ENCODE measurements at regions not wholly inside any gene's neighbourhood (a gene's known extent, or its start where the extent isn't known, plus 50 kb on each side); places are given as distances from the start of the nearest gene placed in this dataset.
"Not testable (repeated sequence)": the region's sequence is repeated elsewhere in the genome, so short reads cannot be mapped to it uniquely, and the experiment has no call there.

DNA sequence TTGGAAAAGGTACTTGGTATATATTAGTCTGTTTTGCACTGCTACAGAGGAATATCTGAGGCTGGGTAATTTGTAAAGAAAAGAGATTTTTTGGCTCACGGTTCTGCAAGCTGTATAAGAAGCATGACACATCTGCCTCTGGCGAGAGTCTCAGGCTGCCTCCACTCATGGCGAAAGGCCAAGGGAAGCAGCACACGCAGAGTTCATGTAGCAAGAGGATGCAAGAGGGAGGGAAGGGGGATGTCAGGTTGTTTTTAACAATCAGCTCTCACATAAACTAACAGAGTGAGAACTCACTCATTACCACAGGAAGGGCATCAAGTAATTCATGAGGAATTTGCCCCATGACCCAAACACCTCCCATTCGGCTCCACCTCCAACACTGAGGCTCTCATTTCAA, 484.8 kb upstream of the DPP6 start:
- no peak overlapping the region for H3K27ac ChIP-seq (ENCODE audit: low read length)
- H3K4me1 ChIP-seq (ENCODE audit: control insufficient read depth, insufficient read depth, low read length) = no peaks in the 10 kb centered on the region
- H3K36me3 ChIP-seq (ENCODE audit: control insufficient read depth, insufficient read depth, low read length) = no peaks in the 10 kb centered on the region
- no peak overlapping the region for H3K4me3 ChIP-seq (ENCODE audit: low read length)
- H3K9me3 ChIP-seq (ENCODE audit: control insufficient read depth, low read depth, low read length) = peaks cover 2% of the 10 kb centered on the region
- peak; percentile 3 to 26 for DNase-seq
- no CpG with 5 or more reads among the region's 5 CpGs for WGBS (ENCODE audit: insufficient coverage, low lambda C conversion rate)
- no peaks in the 10 kb centered on the region for H3K27me3 ChIP-seq (ENCODE audit: control insufficient read depth, insufficient read depth, low read length)

DNA sequence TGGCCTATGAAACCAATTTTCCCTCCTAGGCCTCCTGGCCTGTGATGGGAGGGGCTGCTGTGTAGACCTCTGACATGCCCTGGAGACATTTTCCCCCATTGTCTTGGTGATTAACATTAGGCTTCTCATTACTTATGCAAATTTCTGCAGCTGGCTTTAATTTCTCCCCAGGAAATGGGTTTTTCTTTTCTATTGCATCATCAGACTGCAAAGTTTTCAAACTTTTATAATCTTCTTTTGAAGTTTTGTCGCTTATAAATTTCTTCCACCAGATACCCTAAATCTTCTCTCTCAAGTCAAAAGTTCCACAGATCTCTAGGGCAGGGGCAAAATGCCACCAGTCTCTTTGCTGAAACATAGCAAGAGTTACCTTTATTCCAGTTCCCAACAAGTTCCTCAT, 482.7 kb upstream of the DPP6 start:
- not testable (repeated sequence) for H3K36me3 ChIP-seq (ENCODE audit: control insufficient read depth, insufficient read depth, low read length); DNase-seq; H3K9me3 ChIP-seq (ENCODE audit: control insufficient read depth, low read depth, low read length); H3K27ac ChIP-seq (ENCODE audit: low read length); H3K4me1 ChIP-seq (ENCODE audit: control insufficient read depth, insufficient read depth, low read length); H3K4me3 ChIP-seq (ENCODE audit: low read length); H3K27me3 ChIP-seq (ENCODE audit: control insufficient read depth, insufficient read depth, low read length)
- 86% methylated on average over 1 of the region's 1 CpG for WGBS (ENCODE audit: insufficient coverage, low lambda C conversion rate)

DNA sequence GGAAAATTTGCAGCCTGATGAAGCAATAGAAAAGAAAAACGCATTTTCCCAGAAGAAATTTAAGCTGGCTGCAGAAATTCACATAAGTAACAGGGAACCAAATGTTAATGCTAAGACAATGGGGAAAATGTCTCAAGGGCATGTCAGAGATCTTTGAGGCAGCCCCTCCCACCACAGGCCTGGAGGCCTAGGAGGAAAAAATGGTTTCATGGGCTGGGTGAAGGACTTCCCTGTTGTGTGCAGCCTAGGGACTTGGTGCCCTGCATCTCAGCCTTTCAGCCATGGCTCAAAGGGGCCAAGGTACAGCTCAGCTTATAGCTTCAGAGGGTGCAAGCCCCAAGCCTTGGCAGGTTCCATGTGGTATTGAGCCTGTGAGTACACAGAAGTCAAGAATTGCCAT, 476.1 kb upstream of the DPP6 start:
- Histone ChIP-seq H3K27me3 (ENCODE audit: control insufficient read depth, insufficient read depth, low read length) (no peaks in the 10 kb centered on the region), H3K9me3 (ENCODE audit: control insufficient read depth, low read depth, low read length) (peaks cover 3% of the 10 kb centered on the region), H3K27ac (ENCODE audit: low read length) (no peak overlapping the region), H3K36me3 (ENCODE audit: control insufficient read depth, insufficient read depth, low read length) (no peaks in the 10 kb centered on the region), H3K4me3 (ENCODE audit: low read length) (no peak overlapping the region), H3K4me1 (ENCODE audit: control insufficient read depth, insufficient read depth, low read length) (no peaks in the 10 kb centered on the region)
- 91% methylated on average over 1 of the region's 1 CpG for WGBS (ENCODE audit: insufficient coverage, low lambda C conversion rate)
- DNase-seq = no peak

DNA sequence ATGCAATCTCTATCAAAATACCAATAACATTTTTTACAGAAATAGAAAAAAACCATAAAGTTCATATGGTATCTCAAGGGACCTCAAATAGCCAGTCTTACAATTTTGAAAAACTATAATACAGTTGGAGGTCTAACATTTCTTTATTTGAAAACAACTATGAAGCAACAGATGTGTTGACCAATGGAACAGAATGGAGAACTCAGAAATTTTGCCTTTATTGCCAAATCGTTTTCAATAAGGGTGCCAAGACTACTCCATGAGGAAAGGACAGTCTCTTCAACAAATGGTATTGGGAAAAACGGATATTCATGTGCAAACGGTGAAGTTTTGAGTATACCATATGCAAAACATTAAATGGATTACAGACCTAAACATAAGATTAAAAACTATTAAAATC, 470.8 kb upstream of the DPP6 start:
- DNase-seq = no peak
- Histone ChIP-seq H3K36me3 (ENCODE audit: control insufficient read depth, insufficient read depth, low read length) (no peaks in the 10 kb centered on the region), H3K27me3 (ENCODE audit: control insufficient read depth, insufficient read depth, low read length) (no peaks in the 10 kb centered on the region), H3K4me3 (ENCODE audit: low read length) (no peak overlapping the region), H3K9me3 (ENCODE audit: control insufficient read depth, low read depth, low read length) (peaks cover 7% of the 10 kb centered on the region), H3K4me1 (ENCODE audit: control insufficient read depth, insufficient read depth, low read length) (no peaks in the 10 kb centered on the region), H3K27ac (ENCODE audit: low read length) (no peak overlapping the region)
- 20% methylated on average over 1 of the region's 3 CpGs for WGBS (ENCODE audit: insufficient coverage, low lambda C conversion rate)

DNA sequence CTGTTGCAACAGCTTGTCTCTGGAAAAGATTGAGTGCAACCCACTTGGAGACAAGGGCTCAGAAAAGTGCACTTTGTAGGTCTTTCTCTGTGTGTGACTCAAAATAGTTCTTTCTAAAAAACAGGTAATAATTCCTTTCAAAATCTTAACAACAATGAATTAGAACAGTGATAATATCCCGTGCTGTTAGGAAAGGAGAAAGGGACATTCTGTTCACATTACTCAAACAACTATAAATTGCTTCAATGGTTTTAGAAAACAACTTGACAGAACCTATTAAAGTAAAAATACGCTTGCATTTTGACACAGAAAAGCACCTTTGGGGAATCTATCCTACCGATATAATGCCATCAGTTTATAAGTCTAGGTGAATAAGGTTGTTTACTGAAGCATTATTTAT, 468.1 kb upstream of the DPP6 start:
- no peaks in the 10 kb centered on the region for H3K36me3 ChIP-seq (ENCODE audit: control insufficient read depth, insufficient read depth, low read length)
- no peak for DNase-seq
- no peak overlapping the region for H3K27ac ChIP-seq (ENCODE audit: low read length)
- H3K4me1 ChIP-seq (ENCODE audit: control insufficient read depth, insufficient read depth, low read length) = no peaks in the 10 kb centered on the region
- peaks cover 5% of the 10 kb centered on the region for H3K9me3 ChIP-seq (ENCODE audit: control insufficient read depth, low read depth, low read length)
- 60% methylated on average over 1 of the region's 3 CpGs for WGBS (ENCODE audit: insufficient coverage, low lambda C conversion rate)
- no peak overlapping the region for H3K4me3 ChIP-seq (ENCODE audit: low read length)
- H3K27me3 ChIP-seq (ENCODE audit: control insufficient read depth, insufficient read depth, low read length) = no peaks in the 10 kb centered on the region

DNA sequence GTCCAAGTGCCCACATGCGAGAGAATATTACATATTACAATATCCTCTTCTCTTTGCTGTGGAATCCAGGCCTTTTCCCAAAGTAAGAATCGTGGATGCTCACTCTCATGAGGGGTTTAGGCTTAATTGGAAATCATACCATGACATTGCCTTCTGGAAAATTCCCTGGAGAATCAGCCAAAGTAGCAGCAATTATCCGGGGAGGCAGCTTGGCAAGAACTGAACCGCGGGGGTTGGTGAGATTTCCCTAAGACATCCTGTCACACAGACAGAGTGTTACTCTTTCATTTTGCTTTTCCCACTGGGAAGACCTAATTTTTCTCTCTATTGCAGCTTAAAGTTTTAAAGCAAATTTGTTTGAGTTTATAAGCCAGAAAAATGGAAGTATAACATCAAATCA, 463.6 kb upstream of the DPP6 start:
- Histone ChIP-seq H3K27me3 (ENCODE audit: control insufficient read depth, insufficient read depth, low read length) (no peaks in the 10 kb centered on the region), H3K4me3 (ENCODE audit: low read length) (no peak overlapping the region), H3K4me1 (ENCODE audit: control insufficient read depth, insufficient read depth, low read length) (no peaks in the 10 kb centered on the region), H3K27ac (ENCODE audit: low read length) (no peak overlapping the region), H3K9me3 (ENCODE audit: control insufficient read depth, low read depth, low read length) (no peaks in the 10 kb centered on the region), H3K36me3 (ENCODE audit: control insufficient read depth, insufficient read depth, low read length) (no peaks in the 10 kb centered on the region)
- 86% methylated on average over 2 of the region's 5 CpGs for WGBS (ENCODE audit: insufficient coverage, low lambda C conversion rate)
- DNase-seq = no peak

DNA sequence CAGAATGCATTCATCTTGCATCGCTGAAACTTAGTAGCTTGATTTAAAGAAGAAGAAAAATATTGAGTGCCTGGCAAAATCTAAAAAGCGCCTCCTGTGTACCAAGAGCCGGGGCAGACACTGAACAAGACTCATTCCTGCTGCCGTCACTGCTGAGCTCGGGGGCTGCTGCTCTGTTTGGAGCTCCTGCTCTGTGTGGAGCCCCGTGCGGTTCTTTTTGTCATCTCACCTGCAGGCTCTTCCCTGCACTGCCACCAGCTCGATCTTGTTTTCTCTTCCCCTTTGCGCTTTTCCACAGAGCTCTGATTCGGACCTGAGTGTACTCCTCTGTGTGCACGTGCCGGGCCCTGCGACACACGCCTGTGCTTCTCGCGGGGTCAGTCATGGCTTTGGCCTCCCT, 462.1 kb upstream of the DPP6 start:
- H3K9me3 ChIP-seq (ENCODE audit: control insufficient read depth, low read depth, low read length) = no peaks in the 10 kb centered on the region
- H3K4me3 ChIP-seq (ENCODE audit: low read length) = no peak overlapping the region
- no peaks in the 10 kb centered on the region for H3K27me3 ChIP-seq (ENCODE audit: control insufficient read depth, insufficient read depth, low read length)
- 100% methylated on average over 1 of the region's 16 CpGs for WGBS (ENCODE audit: insufficient coverage, low lambda C conversion rate)
- no peaks in the 10 kb centered on the region for H3K4me1 ChIP-seq (ENCODE audit: control insufficient read depth, insufficient read depth, low read length)
- no peak for DNase-seq
- no peaks in the 10 kb centered on the region for H3K36me3 ChIP-seq (ENCODE audit: control insufficient read depth, insufficient read depth, low read length)
- no peak overlapping the region for H3K27ac ChIP-seq (ENCODE audit: low read length)

DNA sequence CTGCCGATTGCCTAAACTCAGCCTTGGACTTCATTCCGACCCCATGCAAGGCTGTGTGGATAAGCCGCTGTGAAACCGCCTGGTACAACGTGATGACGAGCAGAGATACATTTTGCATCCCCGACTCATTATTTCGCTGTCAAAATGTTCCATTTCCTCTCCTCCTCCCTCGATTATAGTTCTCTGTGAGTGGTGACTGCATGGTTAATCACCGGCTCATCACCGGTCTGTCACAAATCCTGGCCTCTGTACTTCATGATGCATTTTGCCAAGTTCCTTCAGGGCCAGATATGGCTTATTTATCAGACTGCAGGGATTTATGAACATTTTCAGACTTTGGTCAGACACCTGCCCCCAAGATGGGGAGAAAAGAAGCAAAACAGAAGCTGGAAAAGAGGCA, 461.6 kb upstream of the DPP6 start:
- Histone ChIP-seq H3K27ac (ENCODE audit: low read length) (no peak overlapping the region), H3K4me1 (ENCODE audit: control insufficient read depth, insufficient read depth, low read length) (no peaks in the 10 kb centered on the region), H3K9me3 (ENCODE audit: control insufficient read depth, low read depth, low read length) (no peaks in the 10 kb centered on the region), H3K4me3 (ENCODE audit: low read length) (no peak overlapping the region), H3K27me3 (ENCODE audit: control insufficient read depth, insufficient read depth, low read length) (no peaks in the 10 kb centered on the region), H3K36me3 (ENCODE audit: control insufficient read depth, insufficient read depth, low read length) (no peaks in the 10 kb centered on the region)
- no CpG with 5 or more reads among the region's 11 CpGs for WGBS (ENCODE audit: insufficient coverage, low lambda C conversion rate)
- DNase-seq = no peak

DNA sequence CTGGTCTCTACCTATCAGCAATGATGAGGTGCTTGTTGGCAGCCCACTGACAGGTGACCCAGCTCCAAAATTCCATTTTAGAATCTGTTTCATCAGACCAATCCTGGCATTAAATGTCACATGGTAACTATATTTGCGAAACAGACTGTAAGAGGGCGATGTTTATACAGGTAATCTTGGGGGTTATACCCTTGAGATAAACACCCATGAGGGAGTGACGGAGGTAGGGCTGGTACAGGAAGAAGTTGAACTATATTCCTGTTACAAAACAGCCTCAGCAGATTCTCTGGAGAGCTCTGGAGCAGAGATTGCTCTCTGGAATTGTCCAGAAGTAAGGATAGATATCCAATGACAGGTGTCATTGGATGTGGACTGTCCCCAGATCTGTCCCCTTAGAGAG, 444.8 kb upstream of the DPP6 start:
- no peak overlapping the region for H3K27ac ChIP-seq (ENCODE audit: low read length)

DNA sequence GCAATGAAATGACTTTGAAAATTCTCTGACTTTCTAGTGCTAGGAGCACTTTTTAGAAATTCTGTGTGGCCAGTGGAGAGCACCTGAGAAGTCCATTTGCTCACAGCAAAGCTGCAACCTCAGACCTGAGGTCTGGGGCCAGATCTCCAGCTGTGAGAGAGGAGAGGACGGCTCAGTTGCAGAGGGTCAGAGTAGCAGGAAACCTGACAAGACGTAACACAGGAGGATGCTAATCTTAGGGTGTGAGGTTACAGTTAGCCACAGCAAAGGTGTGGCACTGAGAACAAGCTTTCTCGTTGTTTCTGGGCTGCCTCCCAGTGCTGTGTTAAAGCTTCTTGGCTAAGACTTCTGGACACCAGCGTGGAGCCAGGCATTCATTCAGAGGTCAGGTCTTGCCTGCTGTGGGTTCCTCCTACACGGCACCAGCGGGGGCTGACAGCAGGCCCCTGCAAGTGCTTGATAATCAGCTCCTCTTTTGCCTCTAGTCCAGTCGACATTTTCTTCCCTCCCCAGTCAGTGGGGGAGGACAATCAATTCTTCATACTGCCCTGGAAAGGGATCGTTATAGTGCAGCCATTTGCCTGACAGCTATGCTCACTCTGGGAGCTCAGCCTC, 435.4 kb upstream of the DPP6 start:
- no peak overlapping the region for H3K4me3 ChIP-seq (ENCODE audit: low read length)
- no peak for DNase-seq
- no peak overlapping the region for H3K27ac ChIP-seq (ENCODE audit: low read length)
- no peaks in the 10 kb centered on the region for H3K36me3 ChIP-seq (ENCODE audit: control insufficient read depth, insufficient read depth, low read length)
- H3K4me1 ChIP-seq (ENCODE audit: control insufficient read depth, insufficient read depth, low read length) = no peaks in the 10 kb centered on the region
- H3K27me3 ChIP-seq (ENCODE audit: control insufficient read depth, insufficient read depth, low read length) = no peaks in the 10 kb centered on the region
- no CpG with 5 or more reads among the region's 8 CpGs for whole genome bisulfite sequencing (ENCODE audit: insufficient coverage, low lambda C conversion rate)
- H3K9me3 ChIP-seq (ENCODE audit: control insufficient read depth, low read depth, low read length) = no peaks in the 10 kb centered on the region

More for the DNA sequence above, 444.8 kb upstream of the DPP6 start:
- no peaks in the 10 kb centered on the region for H3K9me3 ChIP-seq (ENCODE audit: control insufficient read depth, low read depth, low read length)
- H3K4me3 ChIP-seq (ENCODE audit: low read length) = no peak overlapping the region
- H3K36me3 ChIP-seq (ENCODE audit: control insufficient read depth, insufficient read depth, low read length) = no peaks in the 10 kb centered on the region
- H3K4me1 ChIP-seq (ENCODE audit: control insufficient read depth, insufficient read depth, low read length) = no peaks in the 10 kb centered on the region
- DNase-seq = no peak
- H3K27me3 ChIP-seq (ENCODE audit: control insufficient read depth, insufficient read depth, low read length) = no peaks in the 10 kb centered on the region
- no CpG with 5 or more reads among the region's 3 CpGs for WGBS (ENCODE audit: insufficient coverage, low lambda C conversion rate)

DNA sequence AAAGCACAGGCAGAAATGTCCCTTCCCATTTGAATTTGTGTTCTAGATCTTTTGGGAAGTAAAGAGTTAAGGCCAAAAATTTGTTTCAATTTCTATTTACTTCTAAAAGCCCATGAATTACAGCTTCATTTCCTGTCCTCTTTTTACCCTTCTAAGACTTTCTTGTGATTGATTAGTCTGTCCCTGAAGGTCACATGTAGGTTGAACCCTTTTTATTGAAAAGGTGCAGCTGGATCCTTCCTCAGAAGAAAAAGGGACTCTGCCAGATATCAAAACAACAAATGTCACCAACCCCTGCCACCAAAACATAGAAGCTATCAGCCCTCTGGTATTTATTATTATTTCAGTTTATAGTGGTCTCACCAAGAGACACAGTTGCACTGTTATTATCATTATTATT, 424.9 kb upstream of the DPP6 start:
- DNase-seq = no peak
- Histone ChIP-seq H3K9me3 (ENCODE audit: control insufficient read depth, low read depth, low read length) (no peaks in the 10 kb centered on the region), H3K4me1 (ENCODE audit: control insufficient read depth, insufficient read depth, low read length) (no peaks in the 10 kb centered on the region), H3K27me3 (ENCODE audit: control insufficient read depth, insufficient read depth, low read length) (no peaks in the 10 kb centered on the region), H3K27ac (ENCODE audit: low read length) (no peak overlapping the region), H3K4me3 (ENCODE audit: low read length) (no peak overlapping the region), H3K36me3 (ENCODE audit: control insufficient read depth, insufficient read depth, low read length) (no peaks in the 10 kb centered on the region)

Data from large intestine (tissue), 3 donors.